ENCODE measurements at regions not wholly inside any gene's neighbourhood (a gene's known extent, or its start where the extent isn't known, plus 50 kb on each side); places are given as distances from the start of the nearest gene placed in this dataset.

DNA sequence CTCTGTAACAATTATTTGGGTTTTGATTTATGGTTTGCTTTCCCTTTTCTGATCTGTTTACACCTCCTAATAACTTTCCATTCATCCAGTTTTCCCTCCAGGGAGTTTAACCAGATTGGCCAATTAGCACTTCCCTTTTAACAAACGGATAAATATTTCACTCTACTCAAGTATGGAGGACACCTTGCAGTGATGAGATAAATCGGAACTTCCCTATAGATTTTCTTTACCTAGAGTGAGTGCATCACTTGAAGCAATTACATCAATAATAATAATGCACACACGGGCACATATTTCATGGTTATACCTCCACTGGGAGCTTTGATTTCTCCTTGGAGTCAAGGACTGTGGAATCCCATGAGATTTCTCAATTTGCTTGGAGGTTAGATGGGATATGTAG lies 239.1 kb upstream of the CFAP20DC start:
- ATAC-seq (no peak), DNase-seq (no peak)
- H3K4me1 ChIP-seq: peaks cover 0 to 4% of the 10 kb centered on the region in 2 donors
- TF ChIP-seq, protein P1, sequence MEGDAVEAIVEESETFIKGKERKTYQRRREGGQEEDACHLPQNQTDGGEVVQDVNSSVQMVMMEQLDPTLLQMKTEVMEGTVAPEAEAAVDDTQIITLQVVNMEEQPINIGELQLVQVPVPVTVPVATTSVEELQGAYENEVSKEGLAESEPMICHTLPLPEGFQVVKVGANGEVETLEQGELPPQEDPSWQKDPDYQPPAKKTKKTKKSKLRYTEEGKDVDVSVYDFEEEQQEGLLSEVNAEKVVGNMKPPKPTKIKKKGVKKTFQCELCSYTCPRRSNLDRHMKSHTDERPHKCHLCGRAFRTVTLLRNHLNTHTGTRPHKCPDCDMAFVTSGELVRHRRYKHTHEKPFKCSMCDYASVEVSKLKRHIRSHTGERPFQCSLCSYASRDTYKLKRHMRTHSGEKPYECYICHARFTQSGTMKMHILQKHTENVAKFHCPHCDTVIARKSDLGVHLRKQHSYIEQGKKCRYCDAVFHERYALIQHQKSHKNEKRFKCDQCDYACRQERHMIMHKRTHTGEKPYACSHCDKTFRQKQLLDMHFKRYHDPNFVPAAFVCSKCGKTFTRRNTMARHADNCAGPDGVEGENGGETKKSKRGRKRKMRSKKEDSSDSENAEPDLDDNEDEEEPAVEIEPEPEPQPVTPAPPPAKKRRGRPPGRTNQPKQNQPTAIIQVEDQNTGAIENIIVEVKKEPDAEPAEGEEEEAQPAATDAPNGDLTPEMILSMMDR (IDR thresholded peaks at IDR 0.05): no peak
- peaks cover 0 to 7% of the 10 kb centered on the region in 2 donors for H3K9me3 ChIP-seq
- intact Hi-C loops (cut with DNase I): no loop called here
- H3K27me3 ChIP-seq: no peaks in the 10 kb centered on the region
- no peaks in the 10 kb centered on the region for H3K36me3 ChIP-seq
- H3K27ac ChIP-seq: no peak overlapping the region
- no peak overlapping the region for H3K4me3 ChIP-seq

DNA sequence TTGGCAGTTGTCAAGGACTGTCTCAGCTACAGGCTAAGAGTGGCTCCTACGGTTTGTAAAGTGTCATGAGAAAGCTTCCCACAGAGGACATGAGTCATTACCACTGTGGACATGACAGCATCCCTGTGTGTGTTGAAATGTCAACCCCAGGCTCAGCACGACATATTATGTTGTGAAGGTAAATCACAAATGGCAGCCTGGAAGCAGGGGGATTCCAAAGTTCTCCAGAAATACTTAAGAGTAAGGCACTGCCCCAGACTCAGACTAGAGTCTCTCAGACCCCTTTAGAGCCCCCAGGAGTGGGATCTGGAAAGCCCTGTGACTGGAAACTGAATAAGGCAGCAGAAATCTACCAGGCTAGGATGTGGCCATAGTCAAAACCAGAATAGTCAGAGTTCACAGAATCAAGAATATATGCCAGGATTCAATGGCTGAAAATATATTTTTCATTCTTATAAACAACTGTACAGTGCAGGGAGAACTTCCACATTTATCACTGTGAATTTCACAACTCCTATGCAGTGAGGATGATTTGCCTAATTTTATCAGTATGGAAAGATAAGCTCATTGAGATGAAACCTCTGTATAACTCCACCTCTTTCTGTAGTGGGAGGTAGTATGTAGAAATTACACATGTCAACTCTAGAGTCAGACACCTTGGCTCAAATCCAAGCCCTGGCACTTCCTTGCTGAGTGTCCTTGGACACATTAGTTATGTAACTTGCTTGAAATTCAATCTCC lies 237.1 kb upstream of the CFAP20DC start:
- ATAC-seq: peak; percentile 83
- H3K27ac ChIP-seq: peak overlapping the region in 1 of 2 donors; percentile 84
- DNase-seq: peak in 1 of 4 donors; percentile 56

DNA sequence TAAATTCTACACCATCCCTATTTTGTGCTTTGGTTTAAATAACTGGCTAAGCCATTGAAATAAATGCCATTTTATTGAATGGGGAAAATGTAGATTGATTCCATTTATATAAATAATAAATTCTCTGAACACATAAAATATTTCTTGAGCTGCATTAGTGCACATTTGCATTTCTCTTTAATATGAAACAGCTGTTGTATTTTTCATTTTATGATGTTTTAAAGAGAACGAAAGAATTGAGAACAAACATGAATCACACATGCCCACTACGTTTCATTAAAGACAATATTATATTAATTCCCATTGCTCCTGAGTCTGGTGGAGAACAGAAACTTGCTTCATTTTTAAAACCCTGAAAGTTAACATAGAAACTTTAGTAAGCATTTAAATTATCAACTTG lies 235.7 kb upstream of the CFAP20DC start:
- intact Hi-C loops (cut with DNase I): no loop called here
- Histone ChIP-seq H3K4me3 (no peak overlapping the region), H3K27ac (no peak overlapping the region), H3K36me3 (no peaks in the 10 kb centered on the region), H3K27me3 (no peaks in the 10 kb centered on the region), H3K4me1 (peaks cover 0 to 4% of the 10 kb centered on the region in 2 donors), H3K9me3 (no peaks in the 10 kb centered on the region)
- TF ChIP-seq, protein P1 (IDR thresholded peaks at IDR 0.05): no peak
- DNase-seq (no peak), ATAC-seq (no peak)

More for the DNA sequence above, 237.1 kb upstream of the CFAP20DC start:
- H3K4me3 ChIP-seq: no peak overlapping the region
- no peaks in the 10 kb centered on the region for H3K36me3 ChIP-seq
- TF ChIP-seq, protein P1 (IDR thresholded peaks at IDR 0.05): no peak
- intact Hi-C loops (cut with DNase I): no loop called here
- H3K9me3 ChIP-seq: no peaks in the 10 kb centered on the region
- peaks cover 0 to 4% of the 10 kb centered on the region in 2 donors for H3K4me1 ChIP-seq
- no peaks in the 10 kb centered on the region for H3K27me3 ChIP-seq

DNA sequence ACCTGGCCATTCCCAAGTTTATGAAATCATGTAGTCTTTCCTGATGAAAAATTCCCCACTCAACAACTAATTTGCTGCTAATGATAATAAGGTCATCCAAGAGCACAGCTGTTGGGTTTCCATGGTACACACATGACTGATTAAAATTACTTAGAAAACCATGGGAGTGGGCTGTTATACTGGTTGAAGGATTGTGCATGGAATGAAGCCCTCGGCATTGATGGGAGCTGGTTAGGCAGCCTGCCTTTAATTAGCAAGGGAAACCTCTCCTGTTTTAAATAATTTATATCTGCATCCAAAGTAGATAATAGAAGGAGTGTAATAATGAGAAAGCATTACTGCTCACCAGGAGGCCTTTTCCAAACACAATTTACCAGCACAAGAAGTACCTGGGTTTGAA lies 235.1 kb upstream of the CFAP20DC start:
- DNase-seq (no peak), ATAC-seq (no peak)
- Histone ChIP-seq H3K4me1 (peaks cover 0 to 4% of the 10 kb centered on the region in 2 donors), H3K27me3 (no peaks in the 10 kb centered on the region), H3K4me3 (no peak overlapping the region), H3K27ac (no peak overlapping the region), H3K9me3 (no peaks in the 10 kb centered on the region), H3K36me3 (no peaks in the 10 kb centered on the region)
- intact Hi-C loops (cut with DNase I): no loop called here
- TF ChIP-seq, protein P1 (IDR thresholded peaks at IDR 0.05): no peak

DNA sequence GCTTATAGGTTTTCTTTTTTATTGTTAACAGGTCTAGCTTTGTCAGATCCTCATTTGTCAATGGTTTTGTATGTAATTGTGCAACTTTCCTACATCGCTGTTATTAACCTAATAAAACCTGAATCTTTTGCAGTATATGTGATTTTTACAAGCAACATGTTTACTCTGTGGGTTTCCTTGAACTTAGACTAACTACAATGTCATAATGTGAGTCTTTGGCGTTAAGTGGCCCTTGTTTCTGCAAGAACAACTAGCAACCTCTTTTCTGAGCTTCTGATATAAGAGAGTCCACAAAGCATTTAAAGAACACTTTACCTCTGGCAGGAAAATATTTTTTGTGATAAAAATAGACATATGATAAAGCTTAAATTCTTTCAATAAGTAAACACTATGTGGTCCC lies 230.3 kb upstream of the CFAP20DC start:
- Histone ChIP-seq H3K27ac (no peak overlapping the region), H3K9me3 (no peaks in the 10 kb centered on the region), H3K4me3 (no peak overlapping the region), H3K36me3 (no peaks in the 10 kb centered on the region), H3K4me1 (no peaks in the 10 kb centered on the region), H3K27me3 (no peaks in the 10 kb centered on the region)
- intact Hi-C loops (cut with DNase I): no loop called here
- TF ChIP-seq, protein P1 (IDR thresholded peaks at IDR 0.05): no peak
- DNase-seq (no peak), ATAC-seq (peak; percentile 69)
